ENCODE measurements at regions not wholly inside any gene's neighbourhood (a gene's known extent, or its start where the extent isn't known, plus 50 kb on each side); places are given as distances from the start of the nearest gene placed in this dataset.

DNA sequence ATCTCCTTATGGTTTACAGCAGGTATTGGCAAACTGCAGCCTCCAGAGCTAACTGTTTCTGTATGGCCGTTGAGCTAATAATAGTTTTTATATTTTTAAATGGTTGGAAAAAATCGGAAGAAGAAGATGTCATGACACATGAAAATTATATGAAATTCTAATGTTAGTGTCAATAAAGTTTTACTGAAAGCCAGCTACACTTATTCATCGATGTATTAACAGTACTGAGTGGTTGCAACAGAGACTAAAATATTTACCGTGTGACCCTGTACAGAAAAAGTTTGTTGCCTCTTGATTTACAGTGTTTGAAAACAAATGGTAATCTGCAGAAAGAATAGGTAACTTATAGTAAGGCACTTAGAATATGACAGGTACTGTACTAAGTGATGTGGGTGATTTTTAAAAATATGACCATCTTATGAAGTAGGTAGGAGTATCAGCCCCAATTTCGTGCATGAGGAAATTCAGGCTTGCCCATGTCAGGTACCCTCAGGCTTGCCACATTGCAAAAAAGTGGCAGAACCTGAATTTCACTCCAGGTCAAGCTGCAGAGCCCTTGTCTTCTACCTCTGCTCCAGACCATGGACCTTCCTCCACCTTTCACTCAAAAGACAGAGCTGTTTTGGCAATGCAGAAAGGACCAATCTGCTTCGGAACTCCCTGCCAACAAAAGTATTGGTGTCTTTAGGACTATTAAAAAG lies 311.9 kb upstream of the RUNX1 start:
- TF ChIP-seq PPARA (CRISPR knock-in tag; IDR thresholded peaks at IDR 0.05; ENCODE audit: borderline replicate concordance), result no peak
- TF ChIP-seq, protein P1, sequence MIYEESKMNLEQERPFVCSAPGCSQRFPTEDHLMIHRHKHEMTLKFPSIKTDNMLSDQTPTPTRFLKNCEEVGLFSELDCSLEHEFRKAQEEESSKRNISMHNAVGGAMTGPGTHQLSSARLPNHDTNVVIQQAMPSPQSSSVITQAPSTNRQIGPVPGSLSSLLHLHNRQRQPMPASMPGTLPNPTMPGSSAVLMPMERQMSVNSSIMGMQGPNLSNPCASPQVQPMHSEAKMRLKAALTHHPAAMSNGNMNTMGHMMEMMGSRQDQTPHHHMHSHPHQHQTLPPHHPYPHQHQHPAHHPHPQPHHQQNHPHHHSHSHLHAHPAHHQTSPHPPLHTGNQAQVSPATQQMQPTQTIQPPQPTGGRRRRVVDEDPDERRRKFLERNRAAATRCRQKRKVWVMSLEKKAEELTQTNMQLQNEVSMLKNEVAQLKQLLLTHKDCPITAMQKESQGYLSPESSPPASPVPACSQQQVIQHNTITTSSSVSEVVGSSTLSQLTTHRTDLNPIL (CRISPR knock-in tag; IDR thresholded peaks at IDR 0.05; ENCODE audit: low read depth), result no peak
- TF ChIP-seq ZFP30 (CRISPR knock-in tag; IDR thresholded peaks at IDR 0.05), result no peak
- TF ChIP-seq, protein P2, sequence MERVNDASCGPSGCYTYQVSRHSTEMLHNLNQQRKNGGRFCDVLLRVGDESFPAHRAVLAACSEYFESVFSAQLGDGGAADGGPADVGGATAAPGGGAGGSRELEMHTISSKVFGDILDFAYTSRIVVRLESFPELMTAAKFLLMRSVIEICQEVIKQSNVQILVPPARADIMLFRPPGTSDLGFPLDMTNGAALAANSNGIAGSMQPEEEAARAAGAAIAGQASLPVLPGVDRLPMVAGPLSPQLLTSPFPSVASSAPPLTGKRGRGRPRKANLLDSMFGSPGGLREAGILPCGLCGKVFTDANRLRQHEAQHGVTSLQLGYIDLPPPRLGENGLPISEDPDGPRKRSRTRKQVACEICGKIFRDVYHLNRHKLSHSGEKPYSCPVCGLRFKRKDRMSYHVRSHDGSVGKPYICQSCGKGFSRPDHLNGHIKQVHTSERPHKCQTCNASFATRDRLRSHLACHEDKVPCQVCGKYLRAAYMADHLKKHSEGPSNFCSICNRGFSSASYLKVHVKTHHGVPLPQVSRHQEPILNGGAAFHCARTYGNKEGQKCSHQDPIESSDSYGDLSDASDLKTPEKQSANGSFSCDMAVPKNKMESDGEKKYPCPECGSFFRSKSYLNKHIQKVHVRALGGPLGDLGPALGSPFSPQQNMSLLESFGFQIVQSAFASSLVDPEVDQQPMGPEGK (CRISPR knock-in tag; IDR thresholded peaks at IDR 0.05; ENCODE audit: borderline replicate concordance), result no peak
- no peak for TF ChIP-seq OSR1 (CRISPR knock-in tag; IDR thresholded peaks at IDR 0.05)
- TF ChIP-seq POU6F1 (CRISPR knock-in tag; IDR thresholded peaks at IDR 0.05; ENCODE audit: borderline replicate concordance, low read depth), result no peak
- no peak for TF ChIP-seq ZNF565 (CRISPR knock-in tag; conservative IDR thresholded peaks at IDR 0.05; ENCODE audit: low read depth)
- no peak for TF ChIP-seq ZNF70 (CRISPR knock-in tag; IDR thresholded peaks at IDR 0.05)
- TF ChIP-seq SNAI2 (CRISPR knock-in tag; IDR thresholded peaks at IDR 0.05), result no peak

Data from SK-N-SH treated with all-trans-retinoic acid at 6 μM for 48 hours (cell line).